H9 (cell line): ENCODE measurements at regions not wholly inside any gene's neighbourhood (a gene's known extent, or its start where the extent isn't known, plus 50 kb on each side); places are given as distances from the start of the nearest gene placed in this dataset.

Source experiments
- DNase-seq: peaks from one replicate; pipeline ENCODE4 v3.0.0-alpha.2; 2017
- H2AFZ ChIP-seq: one replicate; pipeline ENCODE4 v1.6.1; 2013; ENCODE audit warnings: mild to moderate bottlenecking, low read length, control low read depth, moderate library complexity
- H2AK5ac ChIP-seq: 2 replicates; pipeline ENCODE4 v1.6.1; 2013; ENCODE audit warnings: low read length, control low read depth, mixed read lengths; ENCODE audit not compliant: insufficient read length
- H2BK120ac ChIP-seq: one replicate; pipeline ENCODE4 v1.6.1; 2013; ENCODE audit warnings: low read depth, mild to moderate bottlenecking, low read length, control low read depth, inconsistent platforms; ENCODE audit not compliant: poor library complexity, severe bottlenecking
- H2BK12ac ChIP-seq: 2 replicates; pipeline ENCODE4 v1.6.1; 2013; ENCODE audit warnings: low read length, control low read depth, mixed read lengths, low read depth; ENCODE audit not compliant: insufficient read length
- H2BK15ac ChIP-seq: 2 replicates; pipeline ENCODE4 v1.6.1; 2013; ENCODE audit warnings: low read depth, low read length, control low read depth
- H2BK20ac ChIP-seq: one replicate; pipeline ENCODE4 v1.6.1; 2013; ENCODE audit warnings: low read depth, mild to moderate bottlenecking, low read length, control low read depth, inconsistent platforms; ENCODE audit not compliant: poor library complexity, severe bottlenecking
- H2BK5ac ChIP-seq: 2 replicates; pipeline ENCODE4 v1.6.1; 2013; ENCODE audit warnings: low read length, control low read depth, mixed read lengths; ENCODE audit not compliant: insufficient read length
- H3K14ac ChIP-seq: 2 replicates; pipeline ENCODE4 v1.6.1; 2013; ENCODE audit warnings: low read length, control low read depth; ENCODE audit not compliant: insufficient read depth
- H3K18ac ChIP-seq: 2 replicates; pipeline ENCODE4 v1.6.1; 2013; ENCODE audit warnings: low read depth, mild to moderate bottlenecking, mixed read lengths, low read length, control low read depth; ENCODE audit not compliant: insufficient read length
- H3K23ac ChIP-seq: 2 replicates; pipeline ENCODE4 v1.6.1; 2013; ENCODE audit warnings: low read length, control low read depth, mixed read lengths, low read depth; ENCODE audit not compliant: insufficient read length
- H3K23me2 ChIP-seq: 2 replicates; pipeline ENCODE4 v1.6.1; 2013; ENCODE audit warnings: low read depth, mild to moderate bottlenecking, mixed read lengths, low read length, control low read depth; ENCODE audit not compliant: insufficient read length, poor library complexity, severe bottlenecking
- H3K27ac ChIP-seq: 2 replicates; pipeline ENCODE4 v1.5.1; 2013; ENCODE audit warnings: low read length, control low read depth, mixed read lengths, low read depth; ENCODE audit not compliant: insufficient read length
- H3K27me3 ChIP-seq: 2 replicates; pipeline ENCODE4 v1.6.1; 2013; ENCODE audit warnings: low read length, control low read depth, inconsistent platforms; ENCODE audit not compliant: insufficient read depth
- H3K4ac ChIP-seq: 2 replicates; pipeline ENCODE4 v1.6.1; 2013; ENCODE audit warnings: low read depth, mild to moderate bottlenecking, control low read depth, inconsistent platforms, low read length, moderate library complexity
- H3K4me1 ChIP-seq: 2 replicates; pipeline ENCODE4 v1.6.1; 2013; ENCODE audit warnings: low read length, control low read depth, inconsistent platforms; ENCODE audit not compliant: insufficient read depth
- H3K4me2 ChIP-seq: 2 replicates; pipeline ENCODE4 v1.6.1; 2013; ENCODE audit warnings: low read length, control low read depth, mixed read lengths; ENCODE audit not compliant: insufficient read length, insufficient read depth
- H3K56ac ChIP-seq: 2 replicates; pipeline ENCODE4 v1.6.1; 2013; ENCODE audit warnings: low read depth, mild to moderate bottlenecking, mixed read lengths, low read length, control low read depth; ENCODE audit not compliant: insufficient read length
- H3K79me1 ChIP-seq: 2 replicates; pipeline ENCODE4 v1.6.1; 2013; ENCODE audit warnings: low read depth, mild to moderate bottlenecking, moderate library complexity, low read length, control low read depth, inconsistent platforms; ENCODE audit not compliant: insufficient read depth, poor library complexity, severe bottlenecking
- H3K79me2 ChIP-seq: 2 replicates; pipeline ENCODE4 v1.6.1; 2013; ENCODE audit warnings: low read length, control low read depth, inconsistent platforms; ENCODE audit not compliant: insufficient read depth
- H3K9ac ChIP-seq: 2 replicates; pipeline ENCODE4 v1.6.1; 2013; ENCODE audit warnings: low read length, control low read depth, mixed read lengths; ENCODE audit not compliant: insufficient read length; ENCODE audit errors: extremely low read depth
- H3K9me3 ChIP-seq: one replicate; pipeline ENCODE4 v1.6.1; 2013; ENCODE audit warnings: low read depth, low read length, inconsistent platforms; ENCODE audit not compliant: control insufficient read depth
- H3T11ph ChIP-seq: one replicate; pipeline ENCODE4 v1.6.1; 2013; ENCODE audit warnings: mild to moderate bottlenecking, low read length, control low read depth, inconsistent platforms
- H4K20me1 ChIP-seq: one replicate; pipeline ENCODE4 v1.6.1; 2013; ENCODE audit not compliant: control insufficient read depth, insufficient read length, insufficient read depth
- H4K5ac ChIP-seq: 2 replicates; pipeline ENCODE4 v1.6.1; 2013; ENCODE audit warnings: low read depth, mild to moderate bottlenecking, mixed read lengths, low read length, control low read depth; ENCODE audit not compliant: insufficient read length
- H4K8ac ChIP-seq: replicated peaks from 2 replicates; pipeline ENCODE4 v1.6.1; 2013; ENCODE audit warnings: low read length, control low read depth, mixed read lengths, low read depth; ENCODE audit not compliant: insufficient read length
- H4K91ac ChIP-seq: 2 replicates; pipeline ENCODE4 v1.6.1; 2013; ENCODE audit warnings: low read depth, mild to moderate bottlenecking, moderate library complexity, mixed read lengths, low read length, control low read depth; ENCODE audit not compliant: insufficient read length
- H3K27ac Mint-ChIP-seq, 3 experiments: 2 replicates in 2 of 3; 3 replicates in 1 of 3; pipeline ENCODE4 v1.8.0; 2020 to 2021; ENCODE audit warnings: mixed read lengths in 3 of 3, mild to moderate bottlenecking in 1 of 3, moderate library complexity in 1 of 3
- H3K27me3 Mint-ChIP-seq: 2 replicates; pipeline ENCODE4 v1.8.0; 2021; ENCODE audit warnings: low read depth, mild to moderate bottlenecking, moderate library complexity, mixed read lengths
- H3K36me3 Mint-ChIP-seq, 3 experiments: 2 replicates in 2 of 3; 3 replicates in 1 of 3; pipeline ENCODE4 v1.8.0; 2020 to 2021; ENCODE audit warnings: low read depth in 3 of 3, mixed read lengths in 3 of 3; ENCODE audit not compliant: insufficient read depth in 1 of 3
- H3K4me1 Mint-ChIP-seq, 2 experiments: 2 replicates each; pipeline ENCODE4 v1.8.0; 2020; ENCODE audit warnings: mixed read lengths in 2 of 2
- H3K4me3 Mint-ChIP-seq, 2 experiments: 2 replicates in 1 of 2; 3 replicates in 1 of 2; pipeline ENCODE4 v1.8.0; 2020 to 2021; ENCODE audit warnings: mild to moderate bottlenecking in 2 of 2, mixed read lengths in 2 of 2, moderate library complexity in 1 of 2
- H3K9me3 Mint-ChIP-seq, 2 experiments: 2 replicates in 1 of 2; 3 replicates in 1 of 2; pipeline ENCODE4 v1.8.0; 2020; ENCODE audit warnings: mild to moderate bottlenecking in 2 of 2, mixed read lengths in 2 of 2, moderate library complexity in 1 of 2
- CTCF ChIP-seq: fragments of 200-600 bp; sonication (generic); conservative IDR thresholded peaks from 3 replicates; pipeline ENCODE4 v1.8.0; 2021; ENCODE audit warnings: antibody characterized with exemption, mild to moderate bottlenecking
- WGBS: extraction: QIAGEN DNeasy Blood & Tissue Kit; methylation state at CpG from one replicate; pipeline ENCODE4 v1.1.7; 2013; ENCODE audit warnings: missing lambda C conversion rate, low lambda C conversion rate, mixed read lengths; ENCODE audit not compliant: insufficient read length; ENCODE audit errors: extremely low coverage; 5-methylcytosine and 5-hydroxymethylcytosine counted together

- peak overlapping the region in 1 of 3 experiments; percentile 38; a peak in 1 of 7 replicates for H3K27ac Mint-ChIP-seq
- Histone ChIP-seq H3K79me2 (no peaks in the 10 kb centered on the region), H2BK120ac (no peak overlapping the region), H3K9me3 (peaks cover 4% of the 10 kb centered on the region), H4K20me1 (no peaks in the 10 kb centered on the region), H3K4ac (no peak overlapping the region), H4K91ac (no peak overlapping the region), H3K23ac (no peak overlapping the region), H3T11ph (no peak overlapping the region), H4K5ac (no peak overlapping the region), H3K27me3 (no peaks in the 10 kb centered on the region), H2BK20ac (no peak overlapping the region), H3K18ac (no peak overlapping the region), H3K27ac (no peak overlapping the region), H3K4me2 (no peak overlapping the region), H4K8ac (no peak overlapping the region), H3K14ac (no peak overlapping the region), H2AK5ac (no peak overlapping the region), H2BK12ac (no peak overlapping the region), H3K23me2 (no peaks in the 10 kb centered on the region), H3K4me1 (peaks cover 3% of the 10 kb centered on the region), H2BK5ac (no peak overlapping the region), H2BK15ac (no peak overlapping the region), H3K79me1 (no peaks in the 10 kb centered on the region), H3K9ac (no peak overlapping the region), H3K56ac (no peak overlapping the region), H2AFZ (no peak overlapping the region)
- peaks cover 0 to 6% of the 10 kb centered on the region in 2 experiments; a peak in 3 of 4 replicates for H3K4me1 Mint-ChIP-seq
- H3K27me3 Mint-ChIP-seq: peaks cover 6% of the 10 kb centered on the region
- no peak overlapping the region for H3K4me3 Mint-ChIP-seq
- H3K9me3 Mint-ChIP-seq: peaks cover 10 to 14% of the 10 kb centered on the region in 2 experiments; a peak in 4 of 5 replicates
- TF ChIP-seq CTCF: no peak
- peaks cover 0 to 8% (median 7%) of the 10 kb centered on the region in 3 experiments; a peak in 4 of 7 replicates for H3K36me3 Mint-ChIP-seq
- DNase-seq: no peak
- WGBS: no CpG with 5 or more reads among the region's 2 CpGs
Observed at GRCh38 chr7:131727189-131727588, 170.8 kb upstream of the PODXL start.
